H1 (cell line): ENCODE measurements at regions not wholly inside any gene's neighbourhood (a gene's known extent, or its start where the extent isn't known, plus 50 kb on each side); places are given as distances from the start of the nearest gene placed in this dataset.

ENCODE experiments used
- CTCF ChIA-PET: fragments of 300-600 bp; sonication (Branson Sonifier 250); formaldehyde crosslinking; loops from one replicate; lab custom pipeline; 2021; ENCODE audit not compliant: partially characterized antibody; lab: Charles Lee
- POLR2A ChIA-PET: fragments of 300-600 bp; sonication (Branson Sonifier 250); formaldehyde crosslinking; loops from one replicate; lab custom pipeline; 2021; ENCODE audit warnings: inconsistent platforms; ENCODE audit not compliant: partially characterized antibody; lab: Charles Lee
- DNase-seq, 2 experiments: peaks; one replicate each; pipeline versions ENCODE4 v3.0.0 to v3.0.0-alpha.2; 2010 to 2022; ENCODE audit warnings: low spot score in 2 of 2, low read depth in 1 of 2, mixed read lengths in 1 of 2
- FAIRE-seq: peaks from 2 replicates; lab custom pipeline; 2011; peaks lifted over from hg19 to GRCh38; lab: Jason Lieb, UNC
- H2AFZ ChIP-seq: 2 replicates; pipeline ENCODE4 v1.8.1; 2012; ENCODE audit warnings: low read length, inconsistent platforms
- H2AK5ac ChIP-seq: 2 replicates; pipeline ENCODE4 v1.6.1; 2013; ENCODE audit warnings: low read depth, low read length
- H2BK120ac ChIP-seq: replicated peaks from 2 replicates; pipeline ENCODE3; 2013; ENCODE audit warnings: low read depth, low read length, inconsistent platforms
- H2BK12ac ChIP-seq: 2 replicates; pipeline ENCODE4 v1.6.1; 2013; ENCODE audit warnings: low read depth, low read length
- H2BK15ac ChIP-seq: 2 replicates; pipeline ENCODE4 v1.6.1; 2013; ENCODE audit warnings: low read length
- H2BK20ac ChIP-seq: 2 replicates; pipeline ENCODE4 v1.6.1; 2013; ENCODE audit warnings: low read length
- H2BK5ac ChIP-seq: 2 replicates; pipeline ENCODE4 v1.6.1; 2013; ENCODE audit warnings: low read depth, low read length
- H3K14ac ChIP-seq: 2 replicates; pipeline ENCODE4 v1.6.1; 2013; ENCODE audit warnings: inconsistent platforms; ENCODE audit not compliant: insufficient read length
- H3K18ac ChIP-seq: 2 replicates; pipeline ENCODE4 v1.6.1; 2013; ENCODE audit warnings: low read length; ENCODE audit errors: extremely low read depth
- H3K23ac ChIP-seq: 2 replicates; pipeline ENCODE4 v1.6.1; 2013; ENCODE audit warnings: inconsistent platforms; ENCODE audit not compliant: insufficient read length
- H3K23me2 ChIP-seq: 2 replicates; pipeline ENCODE4 v1.6.1; 2013; ENCODE audit warnings: low read depth, low read length
- H3K27ac ChIP-seq: 2 replicates; pipeline ENCODE4 v1.6.1; 2011; ENCODE audit warnings: low read depth, low read length, inconsistent platforms
- H3K27me3 ChIP-seq, 4 experiments: replicated peaks in 1 of 4; 1 replicate in 1 of 4; 2 replicates in 3 of 4; pipeline versions ENCODE4 v1.6.1 to v1.8.1; 2011 to 2013; ENCODE audit warnings: low read length in 3 of 4, mild to moderate bottlenecking in 3 of 4, inconsistent platforms in 2 of 4, mixed read lengths in 2 of 4, moderate library complexity in 1 of 4; ENCODE audit not compliant: control insufficient read depth in 3 of 4, insufficient read depth in 3 of 4; ENCODE audit errors: extremely low read depth in 1 of 4
- H3K36me3 ChIP-seq, 4 experiments: 2 replicates each; pipeline versions ENCODE4 v1.6.1 to v1.8.1; 2011 to 2013; ENCODE audit warnings: mild to moderate bottlenecking in 4 of 4, low read length in 3 of 4, moderate library complexity in 2 of 4, control low read depth in 1 of 4, inconsistent platforms in 1 of 4; ENCODE audit not compliant: insufficient read depth in 4 of 4, control insufficient read depth in 2 of 4
- H3K4ac ChIP-seq: replicated peaks from 2 replicates; pipeline ENCODE3; 2013; ENCODE audit warnings: low read length, low read depth, mixed read lengths, inconsistent platforms; ENCODE audit not compliant: insufficient read length
- H3K4me1 ChIP-seq, 4 experiments: replicated peaks in 1 of 4; 1 replicate in 1 of 4; 2 replicates in 3 of 4; pipeline versions ENCODE4 v1.6.1 to v1.8.1; 2011 to 2013; ENCODE audit warnings: low read length in 3 of 4, inconsistent platforms in 2 of 4, mixed read lengths in 1 of 4; ENCODE audit not compliant: insufficient read depth in 4 of 4, control insufficient read depth in 3 of 4
- H3K4me2 ChIP-seq, 2 experiments: 2 replicates each; pipeline versions ENCODE4 v1.6.1 to v1.8.1; 2011 to 2013; ENCODE audit warnings: low read depth in 2 of 2, low read length in 2 of 2, control low read depth in 1 of 2, inconsistent platforms in 1 of 2, mild to moderate bottlenecking in 1 of 2; ENCODE audit not compliant: insufficient read depth in 1 of 2
- H3K4me3 ChIP-seq, 4 experiments: fragments of 200-600, 300-600 bp in 1 of 4; sonication (generic), shearing (Covaris generic), sonication (Bioruptor Twin) in 1 of 4; 2 replicates each; pipeline versions ENCODE4 v1.5.1 to v1.8.1; 2011 to 2016; ENCODE audit warnings: low read length in 4 of 4, low read depth in 3 of 4, control low read depth in 2 of 4, inconsistent platforms in 2 of 4, mild to moderate bottlenecking in 2 of 4, mixed read lengths in 1 of 4, moderate library complexity in 1 of 4; ENCODE audit not compliant: insufficient read depth in 2 of 4; ENCODE audit errors: extremely low read depth in 1 of 4
- H3K56ac ChIP-seq: replicated peaks from 2 replicates; pipeline ENCODE3; 2013; ENCODE audit warnings: low read depth, mild to moderate bottlenecking, mixed read lengths, low read length, inconsistent platforms; ENCODE audit not compliant: insufficient read length
- H3K79me1 ChIP-seq: 2 replicates; pipeline ENCODE4 v1.6.1; 2013; ENCODE audit warnings: low read depth, low read length, control low read depth
- H3K79me2 ChIP-seq, 2 experiments: 2 replicates each; pipeline versions ENCODE4 v1.6.1 to v1.8.1; 2012 to 2013; ENCODE audit warnings: low read length in 2 of 2, mild to moderate bottlenecking in 2 of 2, inconsistent platforms in 1 of 2; ENCODE audit not compliant: insufficient read depth in 2 of 2, control insufficient read depth in 1 of 2
- H3K9ac ChIP-seq, 4 experiments: replicated peaks in 1 of 4; 1 replicate in 1 of 4; 2 replicates in 3 of 4; pipeline versions ENCODE4 v1.6.1 to v1.8.1; 2011 to 2013; ENCODE audit warnings: low read depth in 3 of 4, low read length in 3 of 4, control low read depth in 2 of 4, mild to moderate bottlenecking in 2 of 4, moderate library complexity in 2 of 4, inconsistent platforms in 1 of 4; ENCODE audit errors: extremely low read depth in 1 of 4
- H3K9me3 ChIP-seq, 2 experiments: 2 replicates each; pipeline versions ENCODE4 v1.6.1 to v1.8.1; 2012 to 2013; ENCODE audit warnings: mild to moderate bottlenecking in 2 of 2, moderate library complexity in 2 of 2, control low read depth in 1 of 2, inconsistent platforms in 1 of 2, low read depth in 1 of 2, low read length in 1 of 2, mixed read lengths in 1 of 2; ENCODE audit not compliant: insufficient read depth in 2 of 2
- H4K20me1 ChIP-seq, 2 experiments: replicated peaks in 1 of 2; 2 replicates each; pipeline versions ENCODE3 to v1.8.1; 2011 to 2013; ENCODE audit warnings: inconsistent platforms in 2 of 2, low read length in 2 of 2, mild to moderate bottlenecking in 1 of 2; ENCODE audit not compliant: insufficient read depth in 2 of 2, control insufficient read depth in 1 of 2
- H4K5ac ChIP-seq: 2 replicates; pipeline ENCODE4 v1.6.1; 2013; ENCODE audit warnings: low read length, low read depth, mixed read lengths, inconsistent platforms; ENCODE audit not compliant: insufficient read length
- H4K8ac ChIP-seq: 2 replicates; pipeline ENCODE4 v1.8.0; 2013; ENCODE audit warnings: mild to moderate bottlenecking, moderate library complexity, low read length, inconsistent platforms; ENCODE audit not compliant: insufficient read depth; ENCODE audit errors: extremely low read depth
- H4K91ac ChIP-seq: replicated peaks from 2 replicates; pipeline ENCODE3; 2013; ENCODE audit warnings: low read length, mixed read lengths, inconsistent platforms; ENCODE audit not compliant: insufficient read length
- BRCA1 ChIP-seq: IDR thresholded peaks from 2 replicates; pipeline ENCODE4 v1.6.1; 2012; ENCODE audit warnings: low read depth, low read length, improper control_type of control experiment
- CEBPB ChIP-seq: IDR thresholded peaks from 2 replicates; pipeline ENCODE4 v1.6.1; 2012; ENCODE audit warnings: low read depth, low read length
- CHD2 ChIP-seq: IDR thresholded peaks from 2 replicates; pipeline ENCODE4 v1.6.1; 2012; ENCODE audit warnings: low read length, improper control_type of control experiment
- FOSL1 ChIP-seq: IDR thresholded peaks from 2 replicates; pipeline ENCODE4 v1.6.1; 2011; ENCODE audit warnings: mild to moderate bottlenecking, low read depth, low read length, moderate library complexity; ENCODE audit not compliant: insufficient read depth
- HDAC2 ChIP-seq, 2 experiments: fragments of 300-600 bp in 1 of 2; sonication (generic) in 1 of 2; IDR thresholded peaks; 2 replicates each; pipeline ENCODE4 v1.6.1; 2011 to 2012; ENCODE audit warnings: low read depth in 2 of 2, low read length in 2 of 2, mild to moderate bottlenecking in 2 of 2, moderate library complexity in 2 of 2, borderline replicate concordance in 1 of 2, inconsistent platforms in 1 of 2
- RAD21 ChIP-seq, 2 experiments: IDR thresholded peaks in 1 of 2; conservative IDR thresholded peaks in 1 of 2; 2 replicates each; pipeline ENCODE4 v1.6.1; 2011; ENCODE audit warnings: low read depth in 2 of 2, low read length in 2 of 2, improper control_type of control experiment in 1 of 2, inconsistent platforms in 1 of 2, mild to moderate bottlenecking in 1 of 2, moderate library complexity in 1 of 2
- SIRT6 ChIP-seq: IDR thresholded peaks from one replicate; pipeline ENCODE4 v1.7.1; 2012; ENCODE audit warnings: low read length, inconsistent platforms
- SUZ12 ChIP-seq: fragments of 200-600 bp; sonication (generic); IDR thresholded peaks from 2 replicates; pipeline ENCODE4 v1.6.1; 2012; ENCODE audit warnings: mild to moderate bottlenecking, inconsistent platforms, low read length, moderate library complexity, mixed read lengths
- TCF12 ChIP-seq: IDR thresholded peaks from 2 replicates; pipeline ENCODE4 v1.6.1; 2011; ENCODE audit warnings: low read depth, mild to moderate bottlenecking, low read length
- TEAD4 ChIP-seq: IDR thresholded peaks from 2 replicates; pipeline ENCODE4 v1.6.1; 2012; ENCODE audit warnings: low read depth, low read length, inconsistent platforms, mixed read lengths
- ZNF274 ChIP-seq: IDR thresholded peaks from 2 replicates; pipeline ENCODE4 v1.7.0; 2012; ENCODE audit warnings: low read length, borderline replicate concordance; ENCODE audit errors: extremely low read depth
- TF ChIP-seq, protein P1 (sequence below): IDR thresholded peaks from 2 replicates; pipeline ENCODE4 v1.6.1; 2011; ENCODE audit warnings: low read depth, mild to moderate bottlenecking, low read length; ENCODE audit not compliant: insufficient read depth

DNA sequence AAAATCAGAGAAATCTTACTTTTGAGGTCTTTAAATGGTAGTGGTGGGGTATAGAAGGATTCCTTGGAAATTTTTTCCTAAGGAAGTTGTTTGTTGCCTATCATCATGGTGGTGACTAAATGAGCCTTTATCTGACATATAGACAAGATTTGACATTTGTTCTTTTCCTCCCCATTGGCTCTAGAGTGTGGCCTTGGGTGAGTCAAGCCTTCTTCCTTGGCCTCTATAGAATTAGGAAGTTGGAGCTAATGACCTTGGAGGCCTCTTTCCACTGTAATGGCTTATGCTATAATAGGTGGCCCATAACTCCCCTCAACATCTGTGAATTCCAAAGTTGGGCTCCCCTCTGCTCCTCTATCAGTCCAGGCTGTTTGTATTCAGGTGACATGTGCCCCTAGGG is 79.1 kb upstream of the HNF1B start:
- H2AK5ac ChIP-seq: no peak overlapping the region
- no peak overlapping the region for H2AFZ ChIP-seq
- FAIRE-seq (no peak), DNase-seq (no peak)
- no peaks in the 10 kb centered on the region for H3K79me2 ChIP-seq
- ChIA-PET POLR2A (no interaction called here), CTCF (no interaction called here)
- H2BK12ac ChIP-seq: no peak overlapping the region
- H3K9ac ChIP-seq: no peak overlapping the region
- H2BK20ac ChIP-seq: no peak overlapping the region
- H4K5ac ChIP-seq: no peak overlapping the region
- H3K23ac ChIP-seq: no peak overlapping the region
- no peaks in the 10 kb centered on the region for H3K23me2 ChIP-seq
- TF ChIP-seq ZNF274 (no peak), HDAC2 (IDR thresholded peaks at IDR 0.05; ENCODE audit: borderline replicate concordance in 1 of 2, low read depth in 2 of 2, low read length in 2 of 2) (no peak), FOSL1 (no peak), CHD2 (no peak), CEBPB (no peak), TCF12 (no peak), RAD21 (IDR thresholded peaks at IDR 0.05 in 1 of 2, conservative IDR thresholded peaks at IDR 0.05 in 1 of 2; ENCODE audit: low read depth in 2 of 2, low read length in 2 of 2) (no peak), SIRT6 (no peak), BRCA1 (no peak), SUZ12 (no peak), TEAD4 (no peak)
- TF ChIP-seq, protein P1, sequence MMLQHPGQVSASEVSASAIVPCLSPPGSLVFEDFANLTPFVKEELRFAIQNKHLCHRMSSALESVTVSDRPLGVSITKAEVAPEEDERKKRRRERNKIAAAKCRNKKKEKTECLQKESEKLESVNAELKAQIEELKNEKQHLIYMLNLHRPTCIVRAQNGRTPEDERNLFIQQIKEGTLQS: no peak
- no peak overlapping the region for H3K56ac ChIP-seq
- H4K8ac ChIP-seq: no peak overlapping the region
- no peak overlapping the region for H3K4ac ChIP-seq
- no peak overlapping the region for H3K18ac ChIP-seq
- H3K79me1 ChIP-seq: no peaks in the 10 kb centered on the region
- no peak overlapping the region for H2BK5ac ChIP-seq
- no peak overlapping the region for H3K4me2 ChIP-seq
- no peaks in the 10 kb centered on the region for H3K27me3 ChIP-seq
- peak overlapping the region; percentile 49 for H4K91ac ChIP-seq
- H3K4me1 ChIP-seq: peaks cover 0 to 4% (median 0%) of the 10 kb centered on the region in 4 experiments; a peak in 1 of 7 replicates
- no peaks in the 10 kb centered on the region for H4K20me1 ChIP-seq
- no peak overlapping the region for H2BK15ac ChIP-seq
- no peak overlapping the region for H3K14ac ChIP-seq
- H3K27ac ChIP-seq: no peak overlapping the region
- no peak overlapping the region for H2BK120ac ChIP-seq
- H3K9me3 ChIP-seq: no peaks in the 10 kb centered on the region
- no peaks in the 10 kb centered on the region; a peak in 1 of 8 replicates for H3K36me3 ChIP-seq
- H3K4me3 ChIP-seq: no peak overlapping the region
